A673 (cell line): ENCODE measurements at regions not wholly inside any gene's neighbourhood (a gene's known extent, or its start where the extent isn't known, plus 50 kb on each side); places are given as distances from the start of the nearest gene placed in this dataset.

Experiments used
- EZH2 ChIP-seq: fragments of 200-600 bp; sonication (generic); IDR thresholded peaks from 2 replicates; pipeline ENCODE4 v1.6.1; 2017; ENCODE audit warnings: borderline replicate concordance, low read depth, mild to moderate bottlenecking, mixed read lengths, antibody characterized with exemption, low read length; ENCODE audit not compliant: poor library complexity, severe bottlenecking
- TF ChIP-seq, protein P1 (sequence below): fragments of 300-800, 200-600 bp; sonication (generic); conservative IDR thresholded peaks from 2 replicates; pipeline ENCODE4 v1.5.1; 2017; ENCODE audit warnings: low read depth, mild to moderate bottlenecking, antibody characterized with exemption, low read length, moderate library complexity, mixed read lengths

DNA sequence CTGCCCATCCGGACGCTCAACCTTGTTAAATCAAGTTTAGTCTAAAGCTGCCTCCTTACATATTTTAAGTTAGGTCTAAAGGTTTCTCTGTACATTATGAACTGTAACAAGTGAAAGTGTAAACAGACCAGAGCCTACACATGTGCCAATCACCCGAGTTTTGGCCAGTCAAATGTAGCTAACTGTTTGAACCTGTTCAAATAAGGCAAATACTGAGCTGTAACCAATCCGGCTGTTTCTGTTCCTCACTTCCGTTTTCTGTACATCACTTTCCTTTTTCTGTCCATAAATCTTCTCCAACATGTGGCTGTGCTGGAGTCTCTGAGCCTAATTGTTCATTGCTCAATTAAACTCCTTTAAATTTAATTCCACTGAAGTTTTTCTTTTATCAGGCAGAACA lies 113.3 kb upstream of the SHISA3 start:
- TF ChIP-seq, protein P1, sequence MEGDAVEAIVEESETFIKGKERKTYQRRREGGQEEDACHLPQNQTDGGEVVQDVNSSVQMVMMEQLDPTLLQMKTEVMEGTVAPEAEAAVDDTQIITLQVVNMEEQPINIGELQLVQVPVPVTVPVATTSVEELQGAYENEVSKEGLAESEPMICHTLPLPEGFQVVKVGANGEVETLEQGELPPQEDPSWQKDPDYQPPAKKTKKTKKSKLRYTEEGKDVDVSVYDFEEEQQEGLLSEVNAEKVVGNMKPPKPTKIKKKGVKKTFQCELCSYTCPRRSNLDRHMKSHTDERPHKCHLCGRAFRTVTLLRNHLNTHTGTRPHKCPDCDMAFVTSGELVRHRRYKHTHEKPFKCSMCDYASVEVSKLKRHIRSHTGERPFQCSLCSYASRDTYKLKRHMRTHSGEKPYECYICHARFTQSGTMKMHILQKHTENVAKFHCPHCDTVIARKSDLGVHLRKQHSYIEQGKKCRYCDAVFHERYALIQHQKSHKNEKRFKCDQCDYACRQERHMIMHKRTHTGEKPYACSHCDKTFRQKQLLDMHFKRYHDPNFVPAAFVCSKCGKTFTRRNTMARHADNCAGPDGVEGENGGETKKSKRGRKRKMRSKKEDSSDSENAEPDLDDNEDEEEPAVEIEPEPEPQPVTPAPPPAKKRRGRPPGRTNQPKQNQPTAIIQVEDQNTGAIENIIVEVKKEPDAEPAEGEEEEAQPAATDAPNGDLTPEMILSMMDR: no peak
- no peak for TF ChIP-seq EZH2
